Peyer's patch (tissue), 4 donors: ENCODE measurements at regions not wholly inside any gene's neighbourhood (a gene's known extent, or its start where the extent isn't known, plus 50 kb on each side); places are given as distances from the start of the nearest gene placed in this dataset.

Experiments used
- DNase-seq, 3 donors: peaks; one replicate each; pipeline ENCODE4 v3.0.0-alpha.2; 2017 to 2019
- H3K27ac ChIP-seq, 4 donors: fragments of 200-600 bp; sonication (generic); one replicate each; pipeline ENCODE4 v1.5.1; 2016 to 2019
- H3K27me3 ChIP-seq, 2 donors: fragments of 200-600 bp; sonication (generic); one replicate each; pipeline ENCODE4 v1.5.1; 2019
- H3K36me3 ChIP-seq, 3 donors: fragments of 200-600 bp; sonication (generic); one replicate each; pipeline ENCODE4 v1.5.1; 2016 to 2019
- H3K4me1 ChIP-seq, 4 donors: fragments of 200-600 bp; sonication (generic); one replicate each; pipeline ENCODE4 v1.5.1; 2016 to 2019
- H3K4me3 ChIP-seq, 4 donors: fragments of 200-600 bp; sonication (generic); 1 replicate in 3 of 4; 2 replicates in 1 of 4; pipeline ENCODE4 v1.5.1; 2016 to 2019; ENCODE audit warnings: mild to moderate bottlenecking in 1 of 4
- H3K9me3 ChIP-seq, 4 donors: fragments of 200-600 bp; sonication (generic); one replicate each; pipeline ENCODE4 v1.5.1; 2016 to 2019; ENCODE audit warnings: mild to moderate bottlenecking in 1 of 4
- CTCF ChIP-seq, 6 experiments: fragments of 450-650 bp in 4 of 6; fragments of 200-600 bp in 2 of 6; sonication (generic) in 1 of 6; IDR thresholded peaks; one replicate each; pipeline ENCODE4 v1.5.1; 2017 to 2019; ENCODE audit warnings: antibody characterized with exemption in 6 of 6, mild to moderate bottlenecking in 3 of 6, moderate library complexity in 1 of 6
- POLR2A ChIP-seq, 2 donors: fragments of 450-650 bp; IDR thresholded peaks; one replicate each; pipeline ENCODE4 v1.5.1; 2017; ENCODE audit warnings: antibody characterized with exemption in 2 of 2, mild to moderate bottlenecking in 2 of 2, moderate library complexity in 2 of 2

DNA sequence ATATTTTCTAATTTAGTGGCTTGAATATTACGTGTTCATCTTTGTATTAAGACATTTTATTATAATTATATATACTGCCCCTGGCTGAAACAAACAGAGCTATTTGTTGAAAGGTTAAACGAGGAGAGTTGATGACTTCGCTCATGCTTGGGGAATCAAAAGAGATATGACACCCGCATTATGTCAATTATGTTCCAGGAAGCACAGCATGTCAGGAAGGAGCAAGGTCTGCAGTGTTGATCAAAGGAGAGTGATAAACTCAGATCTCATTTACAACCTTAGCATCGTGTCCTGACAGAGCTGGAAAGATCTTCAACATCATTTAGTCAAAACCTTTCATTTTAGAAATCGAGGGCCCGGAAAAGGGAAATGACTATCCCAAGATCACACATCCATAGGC lies 510.1 kb downstream of the TDRD15 start:
- TF ChIP-seq POLR2A (IDR thresholded peaks at IDR 0.05): no peak
- no peak for TF ChIP-seq CTCF (IDR thresholded peaks at IDR 0.05)
- DNase-seq: no peak
- H3K36me3 ChIP-seq: no peaks in the 10 kb centered on the region
- H3K27ac ChIP-seq: no peak overlapping the region
- H3K9me3 ChIP-seq: no peaks in the 10 kb centered on the region
- no peaks in the 10 kb centered on the region for H3K4me1 ChIP-seq
- H3K27me3 ChIP-seq: no peaks in the 10 kb centered on the region
- no peak overlapping the region for H3K4me3 ChIP-seq

DNA sequence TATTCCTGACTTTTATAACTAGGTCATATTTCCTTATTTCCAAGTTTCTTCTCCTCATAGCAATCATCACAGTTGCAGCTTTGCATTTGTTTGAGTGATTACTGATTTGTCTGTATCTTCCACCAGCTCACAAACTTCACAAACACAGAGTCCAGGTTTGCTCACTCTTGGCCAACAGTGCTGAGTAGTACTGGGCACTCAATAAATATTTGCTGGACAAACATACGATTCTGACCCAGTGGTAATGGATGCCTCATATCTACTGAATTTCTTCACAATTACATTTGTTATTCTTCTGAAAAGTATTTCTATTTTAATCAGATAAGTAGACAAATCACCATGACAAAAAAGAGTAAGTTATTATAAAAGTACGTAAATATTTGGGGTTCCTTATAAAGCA lies 516.3 kb downstream of the TDRD15 start:
- H3K27ac ChIP-seq: no peak overlapping the region

DNA sequence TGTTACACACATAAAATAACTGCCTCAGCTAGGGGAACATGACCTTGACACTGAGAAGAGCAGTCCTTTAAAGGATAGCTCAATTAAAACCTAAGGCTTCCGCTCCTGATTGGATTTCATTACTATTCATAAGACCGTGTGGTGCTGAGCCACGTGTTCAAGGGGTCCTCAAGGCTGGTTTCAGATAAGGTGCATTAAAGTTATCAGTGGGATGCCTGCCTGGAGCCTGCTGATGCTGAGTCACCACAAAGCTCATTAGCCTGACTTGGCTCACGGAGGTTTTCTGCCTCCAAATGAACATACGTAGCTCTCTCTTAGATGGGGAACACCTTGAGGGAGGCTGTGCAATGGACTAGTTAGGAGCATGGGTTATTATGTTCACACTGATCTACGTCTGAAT lies 518.9 kb downstream of the TDRD15 start:
- Histone ChIP-seq H3K27ac (no peak overlapping the region), H3K27me3 (no peaks in the 10 kb centered on the region), H3K9me3 (no peaks in the 10 kb centered on the region), H3K4me3 (no peak overlapping the region), H3K4me1 (no peaks in the 10 kb centered on the region), H3K36me3 (no peaks in the 10 kb centered on the region)
- DNase-seq: no peak
- TF ChIP-seq CTCF (IDR thresholded peaks at IDR 0.05): no peak
- TF ChIP-seq POLR2A (IDR thresholded peaks at IDR 0.05): no peak

More for the DNA sequence above, 516.3 kb downstream of the TDRD15 start:
- Histone ChIP-seq H3K27me3 (no peaks in the 10 kb centered on the region), H3K4me1 (no peaks in the 10 kb centered on the region), H3K9me3 (no peaks in the 10 kb centered on the region), H3K4me3 (no peak overlapping the region), H3K36me3 (no peaks in the 10 kb centered on the region)
- no peak for DNase-seq
- TF ChIP-seq CTCF (IDR thresholded peaks at IDR 0.05): no peak
- TF ChIP-seq POLR2A (IDR thresholded peaks at IDR 0.05): no peak

GRCh38 chr2:21643180-21643579 lies 519.4 kb downstream of the TDRD15 start:
- no peak overlapping the region for H3K27ac ChIP-seq
- TF ChIP-seq POLR2A (IDR thresholded peaks at IDR 0.05) (no peak), CTCF (IDR thresholded peaks at IDR 0.05) (no peak)
- no peak overlapping the region for H3K4me3 ChIP-seq
- no peaks in the 10 kb centered on the region for H3K4me1 ChIP-seq
- no peaks in the 10 kb centered on the region for H3K9me3 ChIP-seq
- H3K36me3 ChIP-seq: no peaks in the 10 kb centered on the region
- no peak for DNase-seq
- no peaks in the 10 kb centered on the region for H3K27me3 ChIP-seq

DNA sequence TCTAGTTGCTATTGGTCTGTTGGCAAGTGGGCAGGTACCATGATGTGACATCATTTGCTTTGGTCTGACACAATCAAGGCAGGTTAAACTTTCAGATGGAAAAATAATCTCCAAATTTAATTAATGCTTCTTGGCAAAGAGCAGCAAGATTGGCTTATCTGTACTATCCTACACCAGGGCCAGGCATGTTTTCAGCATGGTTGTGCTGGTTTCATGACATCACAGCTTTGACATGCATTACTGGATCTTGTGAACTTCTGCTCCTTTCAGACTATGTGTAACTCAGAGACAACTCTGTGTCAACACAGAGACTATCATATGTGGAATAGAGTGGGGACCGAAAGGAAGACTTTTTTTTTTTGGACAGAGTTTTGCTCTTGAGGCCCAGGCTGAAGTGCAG lies 520.5 kb downstream of the TDRD15 start:
- Histone ChIP-seq H3K4me1 (no peaks in the 10 kb centered on the region), H3K9me3 (no peaks in the 10 kb centered on the region), H3K27ac (no peak overlapping the region), H3K27me3 (no peaks in the 10 kb centered on the region), H3K36me3 (no peaks in the 10 kb centered on the region), H3K4me3 (no peak overlapping the region)
- TF ChIP-seq POLR2A (IDR thresholded peaks at IDR 0.05): no peak
- TF ChIP-seq CTCF (IDR thresholded peaks at IDR 0.05): no peak
- no peak for DNase-seq

DNA sequence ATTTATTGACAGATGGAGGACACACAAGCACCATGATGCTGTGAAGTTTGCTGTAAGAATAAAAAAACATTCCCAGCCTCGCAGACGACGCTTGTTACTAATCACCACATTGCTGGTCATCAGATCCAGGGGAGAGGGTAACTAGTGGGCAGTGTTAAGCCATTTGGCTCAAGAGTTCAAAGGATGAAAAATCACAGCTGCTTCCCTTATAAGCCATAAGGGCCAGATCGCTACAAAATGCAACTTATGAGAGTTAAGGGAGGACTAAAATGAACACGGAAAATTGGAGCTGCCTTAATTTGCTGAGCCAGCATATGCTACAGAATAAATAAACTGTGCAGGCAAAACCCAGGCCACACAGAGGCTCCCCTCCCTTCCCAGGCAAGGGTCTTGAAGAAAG lies 522.6 kb downstream of the TDRD15 start:
- Histone ChIP-seq H3K36me3 (no peaks in the 10 kb centered on the region), H3K27ac (no peak overlapping the region), H3K4me3 (no peak overlapping the region), H3K9me3 (no peaks in the 10 kb centered on the region), H3K4me1 (no peaks in the 10 kb centered on the region), H3K27me3 (no peaks in the 10 kb centered on the region)
- TF ChIP-seq POLR2A (IDR thresholded peaks at IDR 0.05) (no peak), CTCF (IDR thresholded peaks at IDR 0.05) (no peak)
- no peak for DNase-seq
